ENCODE measurements at regions not wholly inside any gene's neighbourhood (a gene's known extent, or its start where the extent isn't known, plus 50 kb on each side); places are given as distances from the start of the nearest gene placed in this dataset.

DNA sequence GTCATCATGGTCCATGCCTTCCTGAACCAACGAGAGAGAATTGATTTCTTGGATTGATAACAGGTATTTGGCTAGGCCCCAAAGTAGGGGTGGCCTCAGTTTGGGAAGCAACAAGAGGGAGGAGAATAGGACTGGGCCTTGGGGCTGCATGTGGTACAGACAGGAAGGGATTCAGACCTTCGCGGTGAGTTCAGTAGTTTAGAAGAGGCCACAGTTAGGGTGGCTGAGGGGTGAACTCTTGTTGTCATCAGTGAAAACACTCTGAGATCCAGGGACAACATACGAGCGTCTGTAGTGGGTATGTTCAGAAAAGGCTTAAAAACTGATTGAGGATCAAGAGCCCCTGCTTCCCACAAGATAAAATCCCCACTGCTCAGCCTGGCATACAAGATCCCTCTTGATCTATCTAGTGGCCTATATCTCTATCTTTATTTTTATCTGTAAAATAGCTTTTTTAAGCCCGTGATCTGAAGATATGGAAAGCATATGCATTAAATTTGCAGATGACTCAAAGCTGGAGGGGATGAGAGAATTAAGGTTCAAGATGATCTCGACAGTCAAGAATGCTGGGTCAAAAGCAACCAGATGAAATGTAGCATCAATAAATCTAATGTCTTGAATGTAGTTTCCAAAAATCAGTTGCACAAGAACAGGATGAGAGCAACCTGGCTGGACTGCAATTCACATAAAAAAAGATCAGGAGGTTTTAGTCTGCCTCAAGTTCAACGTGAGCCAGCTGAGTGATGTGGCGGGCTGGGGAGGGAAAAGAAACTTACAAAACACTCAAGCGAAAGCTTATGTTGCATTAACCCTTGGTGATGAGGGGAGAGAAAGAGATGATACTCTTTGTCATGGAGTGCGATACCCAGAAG is 221.1 kb upstream of the TLE3 start:
- DNase-seq: no peak

DNA sequence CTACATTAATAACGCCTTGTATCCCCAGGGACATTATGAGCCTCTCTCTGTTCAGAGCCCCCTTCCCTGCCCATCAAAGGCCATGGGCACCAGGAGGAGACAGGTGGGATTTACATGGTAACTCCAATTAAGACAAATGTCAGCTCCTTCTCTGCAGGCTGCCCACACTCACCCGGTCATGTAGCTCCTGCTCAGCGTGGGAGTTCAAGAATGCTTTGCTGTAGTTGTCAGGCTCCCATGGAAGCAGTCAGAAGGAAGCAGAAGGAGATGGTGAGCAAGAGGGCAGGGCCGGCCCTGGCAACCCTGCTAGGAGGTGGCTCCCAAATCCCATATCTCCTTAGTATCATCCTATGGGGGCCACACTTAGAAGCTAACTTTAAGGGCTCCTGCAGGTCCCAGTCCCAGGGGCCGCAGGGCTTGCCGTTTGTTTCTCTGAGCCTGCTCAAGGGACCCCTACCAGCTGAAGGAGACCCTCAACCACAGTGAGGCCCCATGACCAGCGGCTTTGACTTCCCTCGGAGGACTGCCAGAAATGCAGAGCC is 218.4 kb upstream of the TLE3 start:
- DNase-seq: no peak

DNA sequence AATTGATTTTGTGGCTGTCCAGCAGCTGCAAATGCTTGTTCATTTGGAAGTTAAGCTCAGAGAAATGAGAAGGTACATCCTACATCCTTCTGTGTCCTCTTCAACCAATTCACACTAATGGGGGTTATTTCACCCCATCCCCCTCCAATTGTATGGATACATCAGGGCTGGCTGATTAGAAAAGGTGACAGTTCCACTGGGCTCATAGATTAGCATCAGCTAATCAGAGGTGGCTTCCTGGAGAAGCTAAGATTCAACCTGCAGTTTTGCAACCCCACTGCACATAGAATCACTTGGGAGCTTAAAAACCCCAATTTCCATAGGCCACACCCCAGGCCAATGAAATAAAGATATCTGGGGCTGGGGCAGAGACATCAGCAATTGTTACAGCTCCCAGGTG is 217.7 kb upstream of the TLE3 start:
- no peak for DNase-seq

DNA sequence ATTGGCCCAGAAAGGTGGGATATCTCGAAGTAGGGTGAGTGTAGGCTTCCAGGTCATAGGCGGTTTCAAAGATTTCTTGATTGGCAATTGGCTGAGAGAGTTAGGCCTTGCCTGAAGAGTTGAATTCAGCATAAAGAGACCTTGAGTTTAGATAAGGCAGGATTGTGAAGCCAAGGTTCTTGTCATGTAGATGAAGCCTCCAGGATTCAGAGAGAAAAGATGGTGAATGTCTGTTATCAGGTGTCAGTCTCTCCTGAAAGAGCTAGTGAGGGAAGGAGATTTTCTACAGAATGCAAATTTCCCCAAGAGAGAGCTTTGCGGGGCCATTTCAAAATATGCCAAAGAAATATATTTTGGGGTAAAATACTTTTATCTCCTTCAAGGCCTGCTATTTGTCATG is 217.0 kb upstream of the TLE3 start:
- no peak for DNase-seq

DNA sequence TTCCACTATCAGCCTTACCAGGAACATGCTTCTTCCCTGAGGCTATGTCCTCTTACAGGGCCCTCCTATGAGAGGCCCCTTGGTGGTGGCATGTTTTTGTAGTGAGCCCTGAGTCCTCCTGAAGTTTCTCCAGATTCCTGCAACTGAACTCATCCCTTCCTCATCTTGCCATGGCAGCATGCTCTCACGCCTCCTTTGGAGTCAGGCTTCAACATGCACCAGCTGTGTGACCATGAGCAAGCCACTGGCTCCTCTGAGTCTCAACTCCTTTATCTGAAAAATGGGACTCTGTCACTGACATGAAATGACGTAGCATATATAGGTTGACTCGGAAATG is 216.3 kb upstream of the TLE3 start:
- no peak for DNase-seq

DNA sequence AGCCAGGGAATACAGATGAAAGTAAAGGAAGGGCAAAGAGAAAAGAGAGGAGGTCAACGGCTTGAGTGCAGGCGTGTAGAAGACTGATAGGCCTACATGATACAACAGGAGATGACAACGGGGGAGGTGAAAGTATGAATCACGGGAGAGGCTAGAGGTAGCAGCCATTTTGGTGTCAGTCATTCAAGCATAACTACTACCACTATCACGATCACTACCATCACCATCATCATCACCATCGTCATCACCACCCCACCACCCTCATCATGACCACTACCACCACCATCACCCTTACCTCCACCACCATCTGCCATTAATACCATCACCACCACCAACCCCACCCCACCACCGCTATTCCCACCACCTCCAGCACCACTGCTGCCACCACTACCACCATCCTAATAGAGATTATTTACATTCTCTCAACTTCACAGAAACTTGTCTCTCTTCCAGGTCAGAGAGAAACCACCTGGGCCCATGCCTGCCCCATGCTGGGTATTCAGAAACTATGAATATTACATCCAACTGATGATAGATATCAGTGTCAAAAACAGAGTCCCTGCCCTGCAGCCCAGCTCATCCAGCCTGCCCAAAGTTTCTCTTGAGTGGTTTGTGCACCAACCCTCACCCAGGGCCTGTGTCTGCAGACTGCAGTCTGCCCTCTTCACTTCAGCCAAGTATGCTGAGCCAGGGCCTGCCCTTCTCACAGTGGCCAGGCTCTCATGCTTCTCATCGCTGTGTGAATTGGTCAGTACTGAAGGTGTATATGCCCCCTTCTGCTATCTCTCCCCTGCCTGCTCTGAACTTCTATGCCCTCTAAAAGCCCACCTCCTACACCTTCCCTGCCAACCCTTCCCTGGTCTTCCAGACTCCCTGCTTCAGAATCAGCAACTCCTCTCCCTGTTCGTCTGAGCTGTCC is 215.6 kb upstream of the TLE3 start:
- DNase-seq: no peak

DNA sequence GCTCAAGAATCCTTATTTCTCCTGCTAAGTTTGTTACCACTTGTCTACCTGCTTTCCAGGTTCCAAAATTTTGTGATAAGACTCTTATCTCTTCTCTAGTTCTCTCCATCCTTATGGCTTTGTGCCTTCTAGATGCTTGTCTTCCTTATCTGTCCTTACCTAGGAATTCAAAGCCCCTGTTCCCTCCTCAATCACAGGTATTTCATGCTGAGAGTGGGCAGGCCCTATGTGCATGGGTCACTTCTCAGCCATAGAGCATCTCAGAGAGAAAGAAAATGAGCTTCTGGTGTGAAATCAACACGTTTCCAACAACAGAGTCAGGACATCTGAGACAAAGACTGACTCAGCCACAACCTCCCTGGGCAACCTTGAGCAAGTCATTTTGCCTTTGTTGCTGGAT is 214.1 kb upstream of the TLE3 start:
- no peak for DNase-seq

DNA sequence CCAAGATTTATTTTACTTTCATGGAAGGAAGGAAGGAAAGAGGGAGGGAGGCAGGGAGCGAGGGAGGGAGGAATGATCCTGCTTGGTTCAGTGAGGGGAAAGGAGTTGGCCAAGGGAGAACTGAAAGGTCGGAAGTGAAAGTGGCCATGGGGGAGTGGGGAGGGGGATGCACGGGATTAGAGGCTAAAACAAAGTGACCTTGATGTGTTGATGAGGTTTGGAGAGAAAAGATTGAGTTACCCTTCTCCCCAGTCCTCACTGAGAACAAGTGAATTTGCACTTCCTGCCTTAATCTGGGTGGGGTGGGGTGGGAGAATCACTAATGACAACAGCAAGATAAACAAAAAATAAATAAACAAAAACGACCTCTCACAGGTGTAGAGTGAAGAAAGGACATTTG is 212.0 kb upstream of the TLE3 start:
- no peak for DNase-seq

DNA sequence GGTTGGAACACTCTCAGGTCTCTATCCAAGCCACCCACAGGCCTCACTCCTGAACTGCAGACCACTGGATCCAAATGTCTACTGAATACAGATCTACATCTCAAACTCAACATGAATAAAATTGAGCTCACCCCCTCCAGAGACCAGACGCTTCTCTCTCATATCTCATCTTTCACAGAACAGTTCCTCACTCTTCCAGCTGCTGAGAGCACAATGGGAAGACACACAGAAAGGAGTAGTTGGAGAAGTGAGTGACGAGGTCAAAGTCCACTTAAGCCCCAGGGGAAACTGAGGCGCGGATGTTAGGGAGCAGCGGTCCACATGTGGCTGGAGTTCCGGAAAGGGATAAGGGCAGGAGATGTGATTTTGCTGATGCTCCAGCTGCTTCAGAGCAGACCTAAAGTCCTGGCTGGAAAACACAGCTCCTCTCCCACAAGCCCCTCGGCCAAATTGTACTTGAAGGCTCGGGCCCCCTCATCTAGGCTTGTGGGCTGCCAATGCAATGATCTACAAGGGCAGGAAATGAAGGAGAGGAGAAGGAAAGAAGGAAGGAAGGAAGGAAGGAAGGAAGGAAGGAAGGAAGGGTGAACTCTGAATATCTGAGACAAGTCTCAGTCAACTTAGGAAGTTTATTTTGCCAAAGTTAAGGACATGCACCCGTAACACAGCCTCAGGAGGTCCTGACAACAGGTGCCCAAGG is 211.2 kb upstream of the TLE3 start:
- DNase-seq: no peak

DNA sequence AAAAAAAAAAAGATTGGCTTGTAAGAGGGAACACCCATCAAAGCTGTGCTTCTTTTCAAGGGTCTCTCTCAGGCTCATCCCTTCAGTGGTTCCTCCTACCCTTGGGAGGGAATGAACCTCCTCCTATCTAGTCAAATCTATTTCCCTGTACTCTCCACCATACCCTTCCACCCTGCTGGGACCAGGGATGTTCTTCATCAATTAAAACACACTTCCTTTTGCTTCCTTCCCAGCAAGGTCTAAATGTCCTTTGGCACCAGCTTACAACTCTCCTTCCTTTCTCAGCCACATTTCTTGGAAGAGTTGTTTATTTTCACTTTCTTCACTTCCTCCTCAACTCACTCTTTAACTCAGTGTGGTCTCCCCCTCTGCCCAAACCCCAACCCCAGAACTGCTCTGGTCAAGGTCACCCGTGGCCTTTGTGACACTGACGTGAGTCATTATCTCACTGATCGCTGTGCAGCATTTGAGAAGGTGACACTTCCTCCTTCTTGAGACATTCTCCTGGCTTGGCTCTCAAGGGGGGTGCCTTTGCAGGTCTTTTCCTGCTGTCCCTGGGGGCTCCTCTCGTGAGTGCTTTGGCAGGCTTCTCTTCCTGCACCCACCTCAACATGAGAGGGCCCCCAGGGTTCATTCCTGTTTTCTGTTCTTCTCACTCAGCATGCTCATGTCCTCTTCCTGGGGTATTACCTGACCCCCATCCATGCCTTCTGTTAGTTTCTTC is 210.5 kb upstream of the TLE3 start:
- DNase-seq: no peak

DNA sequence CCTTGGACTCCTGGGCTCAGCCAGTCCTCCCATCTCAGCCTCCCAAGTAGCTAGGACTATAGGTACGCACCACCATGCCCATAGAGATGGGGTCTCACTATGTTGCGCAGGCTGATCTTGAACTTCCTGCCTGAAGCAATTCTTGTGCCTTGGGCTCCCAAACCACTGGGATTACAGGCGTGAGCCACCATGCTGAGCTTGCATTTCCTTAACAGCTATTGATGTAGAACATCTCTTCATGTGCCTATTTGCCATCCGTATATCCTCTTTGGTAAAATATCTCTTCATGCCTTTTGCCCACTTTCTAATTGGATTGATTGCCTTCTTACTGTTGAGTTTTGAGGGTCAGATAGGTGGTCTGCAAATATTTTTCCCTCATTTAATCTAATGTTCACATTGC is 208.9 kb upstream of the TLE3 start:
- DNase-seq: no peak

DNA sequence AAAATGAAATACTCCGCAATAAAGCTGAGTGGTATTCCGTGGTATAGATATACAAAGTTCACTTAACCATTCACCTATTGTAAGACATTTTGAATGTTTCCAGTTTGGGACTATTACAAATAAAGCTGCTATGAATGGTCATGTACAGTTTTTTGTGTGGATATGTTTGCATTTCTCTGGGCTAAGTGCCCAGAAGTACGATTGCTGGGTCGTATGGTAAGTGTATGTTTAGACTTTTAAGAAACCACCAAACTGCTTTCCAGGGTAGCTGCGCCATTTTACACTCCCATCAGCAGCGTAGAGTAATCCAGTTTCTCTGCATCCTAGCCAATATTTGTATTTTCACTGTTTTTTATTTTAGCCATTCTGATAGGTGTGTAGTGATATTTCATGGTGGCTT is 208.4 kb upstream of the TLE3 start:
- no peak for DNase-seq

DNA sequence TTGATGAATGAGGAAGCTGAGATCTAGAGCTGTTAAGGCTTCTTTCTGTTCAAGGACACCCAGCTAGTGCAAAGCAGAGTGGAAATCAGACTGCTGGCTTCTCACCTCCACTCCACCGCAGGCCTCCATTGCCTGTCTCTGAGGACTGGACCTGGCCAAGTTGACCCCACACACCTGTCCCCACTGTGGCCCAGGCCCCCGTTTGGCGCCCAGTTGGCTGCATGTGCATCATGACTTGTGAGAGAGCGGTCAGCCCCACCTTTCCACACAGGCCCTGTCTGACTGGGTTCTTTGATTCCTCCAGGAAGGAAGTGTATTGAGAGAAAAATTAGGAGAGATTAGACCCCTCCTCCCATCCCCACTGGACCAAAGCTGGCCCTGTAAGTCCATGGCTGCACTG is 206.3 kb upstream of the TLE3 start:
- DNase-seq: no peak

DNA sequence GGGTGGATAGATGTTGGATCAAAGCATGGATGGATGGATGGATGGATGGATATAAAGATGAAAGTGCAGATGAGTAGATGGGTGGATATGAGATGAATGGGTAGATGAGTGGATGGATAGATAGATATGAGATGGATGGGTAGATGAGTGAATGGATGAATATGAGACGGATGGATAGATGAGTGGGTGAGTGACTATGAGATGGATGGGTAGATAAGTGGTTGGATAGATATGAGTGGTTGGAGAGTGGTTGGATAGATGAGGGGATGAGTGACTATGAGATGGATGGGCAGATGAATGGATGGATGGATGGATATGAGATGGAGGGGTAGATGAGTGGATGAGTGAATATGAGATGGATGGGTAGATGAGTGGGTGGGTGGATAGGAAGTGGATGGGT is 204.6 kb upstream of the TLE3 start:
- no peak for DNase-seq

DNA sequence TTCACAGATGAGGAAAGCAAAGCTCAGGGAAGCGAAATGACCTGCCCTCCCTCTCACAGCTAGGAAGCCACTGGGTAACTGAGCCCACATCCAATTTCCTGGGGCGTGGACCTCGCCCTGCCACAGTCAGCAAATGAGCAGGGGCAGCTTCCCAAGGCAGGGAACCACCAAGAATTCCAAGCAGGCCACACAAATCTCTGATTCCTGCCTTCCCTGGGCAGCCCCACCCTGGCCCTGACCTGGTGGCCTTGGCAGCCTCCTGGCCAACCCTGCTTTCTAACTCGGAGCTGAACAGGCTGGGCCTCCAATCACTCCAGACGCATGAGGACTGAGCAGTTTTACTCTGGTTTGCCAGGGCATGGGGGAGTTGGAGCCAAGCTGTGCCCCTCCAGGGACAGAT is 203.7 kb upstream of the TLE3 start:
- DNase-seq: no peak

DNA sequence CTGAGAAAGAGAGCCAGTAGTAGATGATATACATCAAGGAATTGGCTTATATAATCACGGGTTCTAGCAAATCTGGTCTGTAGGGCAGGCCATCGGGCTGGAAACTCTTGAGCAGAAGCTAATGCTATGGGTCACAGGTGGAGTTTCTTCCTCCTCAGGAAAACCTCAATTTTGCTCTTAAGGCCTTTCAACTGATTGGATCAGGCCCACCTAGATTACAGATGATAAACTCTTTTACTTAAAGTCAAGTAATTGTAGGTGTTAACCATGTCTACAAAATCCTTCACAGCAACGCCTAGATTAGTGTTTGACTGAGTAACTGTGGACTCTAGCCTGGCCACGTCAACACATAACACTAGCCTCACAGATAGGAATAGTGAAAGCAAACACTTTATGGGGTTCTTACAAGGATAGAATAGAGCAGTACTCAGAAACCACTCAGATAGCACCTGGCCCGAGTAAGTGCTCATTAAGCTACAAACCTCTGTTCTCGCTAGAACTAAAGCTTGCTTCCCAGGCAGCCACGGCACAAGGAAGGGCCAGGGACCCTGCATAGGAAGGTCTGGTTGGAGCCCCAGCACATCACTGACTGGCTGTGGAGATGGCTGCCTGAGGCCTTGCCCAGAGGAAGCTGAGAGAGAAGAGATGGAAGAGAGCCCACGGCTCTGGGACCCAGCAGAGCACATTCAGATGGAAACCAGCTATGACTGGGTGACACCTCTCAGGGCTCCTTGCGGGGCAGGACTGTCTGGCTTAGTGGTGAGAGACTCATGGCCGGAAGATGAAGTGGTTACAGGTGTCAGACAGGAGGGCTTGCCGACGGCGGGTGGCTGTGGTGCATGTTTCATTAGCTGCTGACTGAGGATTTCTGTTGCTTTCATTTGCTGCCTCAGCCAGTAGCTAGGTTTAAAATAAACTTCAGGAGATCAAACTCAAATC is 202.5 kb upstream of the TLE3 start:
- peak; percentile 47 to 62 for DNase-seq

DNA sequence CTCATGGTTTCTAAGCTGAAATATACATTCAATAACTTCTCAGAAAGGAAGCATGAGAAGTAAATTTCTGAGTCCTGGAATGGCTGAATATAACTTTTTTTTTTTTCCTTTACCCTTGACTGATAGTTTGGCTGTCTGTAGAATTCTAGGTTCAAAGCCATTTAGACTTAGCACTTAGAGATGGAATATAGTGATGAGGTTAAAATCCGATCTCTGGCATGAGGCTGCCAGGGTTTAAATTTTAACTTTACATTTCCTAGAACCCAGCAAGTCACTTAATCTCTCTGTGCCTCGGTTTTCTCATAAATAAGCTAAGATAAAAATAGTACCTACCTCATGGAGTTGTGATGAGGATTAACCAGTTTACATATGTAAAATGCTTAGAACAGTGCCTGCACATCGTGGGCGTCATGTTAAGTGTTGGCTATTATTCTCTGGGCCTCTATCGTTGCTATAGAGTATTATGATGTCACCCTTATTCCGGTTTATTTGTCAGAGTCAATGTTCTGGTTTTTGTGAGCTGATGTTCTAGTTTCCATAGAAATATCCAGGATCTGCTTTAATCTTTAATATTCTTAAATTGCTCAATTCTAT is 199.8 kb upstream of the TLE3 start:
- no peak for DNase-seq

DNA sequence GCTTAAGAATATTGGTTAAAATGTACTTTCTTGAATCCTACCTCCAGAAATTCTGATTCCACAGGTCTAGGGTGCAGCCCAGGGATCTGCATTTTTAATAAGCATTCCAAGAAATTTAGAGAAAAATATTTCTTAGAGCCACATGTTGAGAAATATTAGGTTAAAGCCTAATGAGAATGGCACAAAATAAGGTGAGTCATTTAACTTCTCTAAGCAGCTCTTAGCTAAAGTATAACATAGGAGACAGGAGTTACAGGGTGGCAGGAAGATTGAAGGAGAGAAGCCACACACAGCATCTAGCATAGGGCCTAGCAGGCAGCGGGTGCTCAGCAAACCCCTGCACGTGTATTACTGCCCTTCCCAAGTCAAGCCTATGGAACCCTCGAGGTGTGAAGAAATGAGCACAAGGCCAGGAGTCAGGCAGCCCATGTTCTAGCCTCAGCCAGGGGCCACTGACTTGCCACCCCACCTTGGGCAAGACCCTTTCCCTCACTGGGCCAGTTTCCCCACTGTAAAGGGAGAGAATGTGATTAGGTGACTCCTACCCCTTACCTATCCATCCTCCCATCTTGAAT is 197.1 kb upstream of the TLE3 start:
- no peak for DNase-seq

DNA sequence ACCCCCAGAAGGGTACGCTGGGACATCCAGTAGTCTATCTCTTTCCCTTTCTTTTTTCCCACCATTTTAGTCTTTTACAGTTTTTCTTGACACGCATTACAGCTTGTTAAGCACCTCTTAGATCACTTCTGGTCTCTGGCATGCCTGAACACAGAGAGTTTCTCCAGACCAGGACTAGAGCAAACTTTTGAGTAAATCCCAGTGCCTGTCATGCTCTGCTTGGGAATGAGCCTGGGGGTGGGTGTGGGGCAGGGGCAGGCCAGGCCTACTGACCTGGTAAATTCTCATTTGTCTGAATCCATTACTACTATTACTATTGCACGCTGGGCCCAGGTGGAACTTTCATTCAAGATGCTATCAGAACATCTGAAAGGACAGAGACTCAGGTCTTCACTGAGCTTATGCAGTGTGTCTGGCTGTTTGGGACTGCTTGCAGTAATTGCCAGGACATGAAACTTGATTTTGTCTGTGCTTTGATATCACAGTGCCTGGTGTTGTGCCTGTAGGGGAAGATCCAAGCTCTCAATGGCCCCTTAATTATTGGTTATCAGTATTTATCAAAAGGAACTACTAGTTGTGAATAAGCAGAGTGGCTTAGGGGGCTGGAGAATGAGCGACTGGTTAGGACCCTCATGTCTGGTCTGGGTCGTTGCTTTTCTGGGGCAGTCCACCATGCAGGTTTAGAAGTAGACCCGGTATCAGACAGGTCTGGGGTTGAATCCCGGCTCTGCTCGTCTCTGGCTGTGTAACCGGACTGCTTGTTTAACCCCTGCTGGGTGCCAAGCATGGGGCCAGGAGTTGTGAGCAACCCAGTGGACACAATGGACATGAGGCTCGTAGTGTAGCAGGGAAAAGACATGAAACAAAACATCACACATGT is 196.1 kb upstream of the TLE3 start:
- no peak for DNase-seq

DNA sequence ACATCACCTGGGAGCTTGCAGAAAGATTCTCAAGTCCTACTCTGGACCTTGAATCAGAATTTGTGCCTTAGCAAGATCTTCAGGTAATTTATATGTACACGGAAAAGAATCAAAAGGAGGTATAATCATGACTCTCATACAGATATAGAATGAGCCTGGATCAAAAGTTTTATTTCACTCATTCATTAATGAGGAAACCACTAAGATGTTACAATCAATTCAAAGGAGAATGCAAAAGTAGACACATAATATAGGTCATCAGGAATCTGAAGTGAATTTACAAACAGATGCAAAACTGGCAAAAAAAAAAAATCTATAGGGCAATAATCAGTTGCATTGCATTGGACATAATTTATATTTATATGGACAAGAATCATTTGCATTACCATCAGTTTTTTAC is 195.4 kb upstream of the TLE3 start:
- DNase-seq: no peak

All from stimulated activated CD4-positive, alpha-beta T cell treated with anti-CD3 and anti-CD28 coated beads, Interleukin-4, amount 100 ng/mL, for 4 hours (primary cell).